ENCODE measurements at regions not wholly inside any gene's neighbourhood (a gene's known extent, or its start where the extent isn't known, plus 50 kb on each side); places are given as distances from the start of the nearest gene placed in this dataset.

GRCh38 chr13:62631619-62632018 is 1216.0 kb upstream of the PCDH20 start:
- TF ChIP-seq CTCF (IDR thresholded peaks at IDR 0.05) (no peak), POLR2A (IDR thresholded peaks at IDR 0.05) (no peak)
